ENCODE measurements at regions not wholly inside any gene's neighbourhood (a gene's known extent, or its start where the extent isn't known, plus 50 kb on each side); places are given as distances from the start of the nearest gene placed in this dataset.

DNA sequence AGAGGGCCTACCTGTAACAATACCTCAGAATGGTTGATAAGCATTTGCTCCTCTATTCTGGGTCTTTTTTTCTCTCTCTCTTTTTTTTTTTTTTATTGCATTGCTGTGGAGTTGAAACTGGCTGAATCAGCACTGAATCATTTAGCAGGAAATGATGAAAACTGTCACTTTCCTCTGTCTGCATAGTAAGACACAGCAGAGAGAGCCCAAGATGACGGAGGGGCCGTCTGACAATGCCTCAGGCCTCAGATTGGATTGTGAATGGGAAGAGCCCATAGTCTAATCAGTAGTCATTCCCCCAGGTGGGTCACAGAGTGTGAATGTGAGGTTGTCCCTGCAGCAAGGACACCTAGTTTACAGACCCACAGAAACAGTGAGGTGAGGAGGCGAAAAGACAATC, 193.2 kb upstream of the PLXNA2 start:
- no peak for TF ChIP-seq POLR2A (IDR thresholded peaks at IDR 0.05; ENCODE audit: low read depth)
- TF ChIP-seq, protein P1, sequence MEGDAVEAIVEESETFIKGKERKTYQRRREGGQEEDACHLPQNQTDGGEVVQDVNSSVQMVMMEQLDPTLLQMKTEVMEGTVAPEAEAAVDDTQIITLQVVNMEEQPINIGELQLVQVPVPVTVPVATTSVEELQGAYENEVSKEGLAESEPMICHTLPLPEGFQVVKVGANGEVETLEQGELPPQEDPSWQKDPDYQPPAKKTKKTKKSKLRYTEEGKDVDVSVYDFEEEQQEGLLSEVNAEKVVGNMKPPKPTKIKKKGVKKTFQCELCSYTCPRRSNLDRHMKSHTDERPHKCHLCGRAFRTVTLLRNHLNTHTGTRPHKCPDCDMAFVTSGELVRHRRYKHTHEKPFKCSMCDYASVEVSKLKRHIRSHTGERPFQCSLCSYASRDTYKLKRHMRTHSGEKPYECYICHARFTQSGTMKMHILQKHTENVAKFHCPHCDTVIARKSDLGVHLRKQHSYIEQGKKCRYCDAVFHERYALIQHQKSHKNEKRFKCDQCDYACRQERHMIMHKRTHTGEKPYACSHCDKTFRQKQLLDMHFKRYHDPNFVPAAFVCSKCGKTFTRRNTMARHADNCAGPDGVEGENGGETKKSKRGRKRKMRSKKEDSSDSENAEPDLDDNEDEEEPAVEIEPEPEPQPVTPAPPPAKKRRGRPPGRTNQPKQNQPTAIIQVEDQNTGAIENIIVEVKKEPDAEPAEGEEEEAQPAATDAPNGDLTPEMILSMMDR (IDR thresholded peaks at IDR 0.05): no peak
- 81% methylated on average over 3 of the region's 3 CpGs for WGBS
- DNase-seq (ENCODE audit: extremely low spot score): no peak
- Histone ChIP-seq H3K36me3 (no peaks in the 10 kb centered on the region), H3K9me3 (peaks cover 0 to 4% (median 0%) of the 10 kb centered on the region in 4 donors), H3K4me3 (no peak overlapping the region), H3K27me3 (peaks cover 0 to 21% (median 0%) of the 10 kb centered on the region in 4 donors), H3K27ac (replicated peaks in 1 of 4) (no peak overlapping the region), H3K4me1 (no peaks in the 10 kb centered on the region)
- intact Hi-C loops (cut with DNase I): no loop called here

DNA sequence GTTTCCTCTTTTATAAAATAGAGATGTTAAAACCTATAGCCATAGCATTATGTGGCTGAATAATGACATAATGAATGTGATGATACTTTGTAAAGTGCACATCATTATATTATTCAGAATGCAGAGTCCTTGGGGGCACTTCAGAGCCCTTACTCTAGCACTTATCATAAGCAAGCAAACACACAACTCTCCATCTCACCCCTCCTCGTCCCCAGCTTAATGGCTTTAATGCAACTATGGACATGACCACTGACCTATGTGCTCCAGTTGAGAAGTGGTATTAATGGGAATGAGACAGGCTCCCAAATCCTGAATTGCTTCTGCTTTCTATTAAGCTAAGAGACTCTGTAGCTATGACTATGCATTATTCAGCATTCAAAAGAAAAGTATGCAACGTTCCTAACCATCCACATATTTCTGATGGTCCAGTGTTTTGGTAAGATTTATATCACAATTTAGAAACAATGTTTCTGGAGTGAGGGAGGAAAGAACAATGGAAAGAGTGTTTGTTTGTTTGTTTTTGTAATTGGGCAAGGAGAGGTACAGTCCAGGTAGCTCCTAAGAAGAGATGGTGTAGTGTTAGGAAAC, 194.0 kb upstream of the PLXNA2 start:
- DNase-seq (ENCODE audit: extremely low spot score): no peak

DNA sequence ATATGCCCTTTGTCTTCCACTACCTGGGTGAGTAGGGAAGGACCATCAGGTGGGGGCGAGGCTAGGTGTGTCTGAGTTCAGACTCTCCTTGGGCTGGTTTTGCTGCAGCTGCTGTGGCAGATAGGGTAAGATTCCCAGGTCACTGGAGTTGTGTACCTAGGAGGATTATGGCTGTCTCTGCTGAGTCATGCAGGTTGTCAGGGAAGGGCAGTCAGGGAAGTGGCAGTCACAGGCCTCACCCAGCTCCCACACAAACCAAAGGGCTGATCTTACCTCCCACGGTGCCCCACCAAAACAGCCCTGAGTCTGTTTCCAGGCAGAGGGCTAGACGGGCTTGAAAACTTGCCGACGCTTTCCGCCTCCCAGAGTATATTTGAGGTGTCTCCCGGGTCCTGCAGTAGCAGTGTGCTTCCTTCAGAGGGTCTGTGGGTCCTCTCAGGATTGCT, 201.6 kb upstream of the PLXNA2 start:
- Histone ChIP-seq H3K4me3 (no peak overlapping the region), H3K36me3 (no peaks in the 10 kb centered on the region), H3K4me1 (no peaks in the 10 kb centered on the region), H3K27me3 (peaks cover 0 to 9% (median 0%) of the 10 kb centered on the region in 4 donors), H3K27ac (replicated peaks in 1 of 4) (no peak overlapping the region), H3K9me3 (peaks cover 0 to 12% (median 8%) of the 10 kb centered on the region in 4 donors)
- TF ChIP-seq EP300 (IDR thresholded peaks at IDR 0.05): no peak
- no peak for TF ChIP-seq POLR2AphosphoS5 (IDR thresholded peaks at IDR 0.05)
- DNase-seq (ENCODE audit: extremely low spot score): no peak
- intact Hi-C loops (cut with DNase I): no loop called here
- 70% methylated on average over 7 of the region's 7 CpGs for WGBS

More for the DNA sequence above, 194.0 kb upstream of the PLXNA2 start:
- H3K27me3 ChIP-seq: peaks cover 0 to 17% (median 0%) of the 10 kb centered on the region in 4 donors
- H3K27ac ChIP-seq (replicated peaks in 1 of 4): no peak overlapping the region
- H3K4me1 ChIP-seq: no peaks in the 10 kb centered on the region
- intact Hi-C loops (cut with DNase I): no loop called here
- H3K4me3 ChIP-seq: no peak overlapping the region
- H3K36me3 ChIP-seq: no peaks in the 10 kb centered on the region
- 58% methylated on average over 2 of the region's 2 CpGs for WGBS
- TF ChIP-seq EP300 (IDR thresholded peaks at IDR 0.05) (no peak), POLR2A (IDR thresholded peaks at IDR 0.05; ENCODE audit: low read depth) (no peak), POLR2AphosphoS5 (IDR thresholded peaks at IDR 0.05) (no peak)
- TF ChIP-seq, protein P1 (IDR thresholded peaks at IDR 0.05): no peak
- H3K9me3 ChIP-seq: peaks cover 0 to 10% (median 5%) of the 10 kb centered on the region in 4 donors

DNA sequence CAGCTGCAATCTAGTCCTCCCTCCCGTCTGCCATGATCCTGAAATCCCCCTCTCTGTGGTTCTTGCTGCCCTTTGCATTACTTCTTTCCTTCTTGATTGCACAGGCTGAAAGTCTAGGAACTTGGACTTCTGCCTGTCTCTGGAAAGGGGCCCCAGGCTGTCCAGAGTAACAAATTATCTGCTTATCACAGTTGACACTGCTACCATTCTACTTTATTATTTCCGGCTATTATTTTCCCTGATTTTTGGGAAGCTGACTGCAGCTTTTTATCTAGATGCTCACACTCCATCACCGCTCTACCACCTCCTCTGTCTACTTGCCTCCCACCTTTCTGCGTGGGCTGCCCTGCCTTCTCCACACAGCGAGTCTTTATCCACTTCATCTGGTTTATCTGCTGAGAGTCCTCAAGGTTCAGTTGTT, 202.1 kb upstream of the PLXNA2 start:
- no peaks in the 10 kb centered on the region for H3K36me3 ChIP-seq
- no peaks in the 10 kb centered on the region for H3K4me1 ChIP-seq
- H3K9me3 ChIP-seq: peaks cover 0 to 12% (median 8%) of the 10 kb centered on the region in 4 donors
- DNase-seq (ENCODE audit: extremely low spot score): no peak
- WGBS: 66% methylated on average over 5 of the region's 5 CpGs
- intact Hi-C loops (cut with DNase I): no loop called here
- no peak overlapping the region for H3K27ac ChIP-seq (replicated peaks in 1 of 4)
- H3K4me3 ChIP-seq: no peak overlapping the region
- no peak for TF ChIP-seq POLR2A (IDR thresholded peaks at IDR 0.05; ENCODE audit: low read depth)
- peaks cover 0 to 11% (median 0%) of the 10 kb centered on the region in 4 donors for H3K27me3 ChIP-seq

DNA sequence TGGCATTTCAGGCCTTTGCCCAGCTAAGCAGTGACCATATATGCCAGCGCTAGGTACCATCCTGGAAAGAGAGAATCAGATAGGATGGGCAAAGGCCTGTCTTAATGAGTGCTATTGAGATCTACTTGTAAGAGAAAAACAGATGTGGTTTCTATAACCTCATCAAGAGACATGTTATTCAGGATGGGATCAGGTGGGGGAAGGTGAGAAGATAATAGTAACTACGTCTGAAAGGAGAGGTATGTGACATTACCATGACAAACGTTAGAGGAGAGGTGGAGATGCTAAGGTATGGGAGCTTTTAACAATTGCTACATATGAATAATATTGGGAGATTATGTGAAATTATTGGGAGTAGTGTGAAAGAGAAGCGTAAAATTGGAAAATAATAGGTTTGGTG, 204.2 kb upstream of the PLXNA2 start:
- peaks cover 0 to 11% (median 0%) of the 10 kb centered on the region in 4 donors for H3K27me3 ChIP-seq
- WGBS: 89% methylated on average over 4 of the region's 4 CpGs
- H3K9me3 ChIP-seq: peaks cover 0 to 6% (median 0%) of the 10 kb centered on the region in 4 donors
- H3K27ac ChIP-seq (replicated peaks in 1 of 4): no peak overlapping the region
- intact Hi-C loops (cut with DNase I): no loop called here
- no peak overlapping the region for H3K4me3 ChIP-seq
- TF ChIP-seq EP300 (IDR thresholded peaks at IDR 0.05): no peak
- TF ChIP-seq, protein P1 (IDR thresholded peaks at IDR 0.05): no peak
- no peak for TF ChIP-seq POLR2AphosphoS5 (IDR thresholded peaks at IDR 0.05)
- no peak for TF ChIP-seq POLR2A (IDR thresholded peaks at IDR 0.05; ENCODE audit: low read depth)
- no peaks in the 10 kb centered on the region for H3K36me3 ChIP-seq
- no peak for DNase-seq (ENCODE audit: extremely low spot score)
- H3K4me1 ChIP-seq: no peaks in the 10 kb centered on the region

DNA sequence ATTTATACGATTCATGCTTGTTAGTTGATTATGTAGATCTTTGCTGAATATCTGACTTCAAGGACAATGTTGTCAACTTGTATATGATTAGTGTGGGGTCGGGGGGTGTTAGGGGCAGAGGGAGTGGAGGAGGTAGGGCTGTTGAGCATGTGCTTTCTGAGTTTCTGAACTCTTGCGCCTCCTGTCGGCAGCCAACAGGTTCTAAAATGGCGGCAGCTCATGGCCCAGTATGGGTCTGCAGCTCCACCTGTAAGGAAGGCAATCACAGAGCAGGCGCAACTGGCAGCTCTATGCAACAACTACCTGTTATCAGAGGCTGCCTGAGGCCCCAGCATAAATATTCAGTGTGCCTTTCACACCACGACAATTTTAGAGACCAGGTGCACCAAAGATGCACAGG, 205.8 kb upstream of the PLXNA2 start:
- intact Hi-C loops (cut with DNase I): no loop called here
- Histone ChIP-seq H3K27me3 (peaks cover 0 to 11% (median 0%) of the 10 kb centered on the region in 4 donors), H3K27ac (replicated peaks in 1 of 4) (no peak overlapping the region), H3K36me3 (no peaks in the 10 kb centered on the region), H3K4me3 (no peak overlapping the region), H3K4me1 (no peaks in the 10 kb centered on the region), H3K9me3 (no peaks in the 10 kb centered on the region)
- DNase-seq (ENCODE audit: extremely low spot score): no peak
- no peak for TF ChIP-seq POLR2A (IDR thresholded peaks at IDR 0.05; ENCODE audit: low read depth)
- TF ChIP-seq, protein P1 (IDR thresholded peaks at IDR 0.05): no peak
- no peak for TF ChIP-seq EP300 (IDR thresholded peaks at IDR 0.05)
- TF ChIP-seq POLR2AphosphoS5 (IDR thresholded peaks at IDR 0.05): no peak
- WGBS: 97% methylated on average over 7 of the region's 7 CpGs
